Tibial nerve (tissue), 4 donors: ENCODE measurements at regions not wholly inside any gene's neighbourhood (a gene's known extent, or its start where the extent isn't known, plus 50 kb on each side); places are given as distances from the start of the nearest gene placed in this dataset.

Source experiments
- DNase-seq, 2 donors: peaks; one replicate each; pipeline ENCODE4 v3.0.0-alpha.2; 2019; ENCODE audit warnings: low spot score in 2 of 2
- H3K27ac ChIP-seq, 4 donors: fragments of 200-600 bp; sonication (generic) in 3 of 4; one replicate each; pipeline ENCODE4 v1.5.1; 2017 to 2019; ENCODE audit warnings: mild to moderate bottlenecking in 1 of 4
- H3K27me3 ChIP-seq, 2 donors: fragments of 200-600 bp; sonication (generic) in 1 of 2; one replicate each; pipeline versions ENCODE4 v1.5.1 to v1.6.0; 2017 to 2019
- H3K36me3 ChIP-seq, 3 donors: fragments of 200-600 bp; sonication (generic); one replicate each; pipeline ENCODE4 v1.5.1; 2018 to 2019
- H3K4me1 ChIP-seq, 4 donors: fragments of 200-600 bp; sonication (generic) in 3 of 4; one replicate each; pipeline ENCODE4 v1.5.1; 2017 to 2019
- H3K4me3 ChIP-seq, 4 donors: fragments of 200-600 bp; sonication (generic) in 3 of 4; one replicate each; pipeline ENCODE4 v1.5.1; 2017 to 2019; ENCODE audit warnings: mild to moderate bottlenecking in 1 of 4, moderate library complexity in 1 of 4
- H3K9me3 ChIP-seq, 4 donors: fragments of 200-600 bp; sonication (generic) in 3 of 4; one replicate each; pipeline ENCODE4 v1.5.1; 2017 to 2019
- CTCF ChIP-seq, 5 experiments: fragments of 200-600 bp in 3 of 5; fragments of 450-650 bp in 2 of 5; sonication (generic) in 3 of 5; IDR thresholded peaks; one replicate each; pipeline ENCODE4 v1.5.1; 2016 to 2019; ENCODE audit warnings: antibody characterized with exemption in 5 of 5, mild to moderate bottlenecking in 3 of 5, moderate library complexity in 2 of 5
- EP300 ChIP-seq, 2 donors: sonication (generic); formaldehyde crosslinking; IDR thresholded peaks; one replicate each; pipeline ENCODE4 v1.6.1; 2017; ENCODE audit warnings: antibody characterized with exemption in 2 of 2, mild to moderate bottlenecking in 1 of 2
- POLR2A ChIP-seq, 2 donors: fragments of 450-650 bp; IDR thresholded peaks; one replicate each; pipeline ENCODE4 v1.6.1; 2017; ENCODE audit warnings: antibody characterized with exemption in 2 of 2, mild to moderate bottlenecking in 2 of 2, moderate library complexity in 2 of 2
- WGBS, 2 donors: methylation state at CpG; one replicate each; pipeline ENCODE4 v1.1.5; 2018; 5-methylcytosine and 5-hydroxymethylcytosine counted together

- WGBS, 2 donors, result 90 to 96% methylated on average over 6 of the region's 6 CpGs
Observed at GRCh38 chr5:30524428-30524827, 669.1 kb upstream of the CDH6 start.

GRCh38 chr5:30523061-30523460 lies 670.4 kb upstream of the CDH6 start:
- no peak overlapping the region for H3K4me3 ChIP-seq
- no peak for DNase-seq
- no peaks in the 10 kb centered on the region for H3K9me3 ChIP-seq
- no peaks in the 10 kb centered on the region for H3K4me1 ChIP-seq
- H3K36me3 ChIP-seq, result no peaks in the 10 kb centered on the region
- TF ChIP-seq POLR2A (IDR thresholded peaks at IDR 0.05) (no peak), EP300 (IDR thresholded peaks at IDR 0.05) (no peak), CTCF (IDR thresholded peaks at IDR 0.05) (no peak)
- no peaks in the 10 kb centered on the region for H3K27me3 ChIP-seq
- no peak overlapping the region for H3K27ac ChIP-seq
- 60 to 64% methylated on average over 1 of the region's 1 CpG for WGBS, 2 donors

More at GRCh38 chr5:30524428-30524827, 669.1 kb upstream of the CDH6 start:
- DNase-seq, result no peak
- no peaks in the 10 kb centered on the region for H3K27me3 ChIP-seq
- TF ChIP-seq EP300 (IDR thresholded peaks at IDR 0.05) (no peak), POLR2A (IDR thresholded peaks at IDR 0.05) (no peak), CTCF (IDR thresholded peaks at IDR 0.05) (no peak)
- no peaks in the 10 kb centered on the region for H3K9me3 ChIP-seq
- H3K27ac ChIP-seq, result no peak overlapping the region
- H3K4me1 ChIP-seq, result no peaks in the 10 kb centered on the region
- no peak overlapping the region for H3K4me3 ChIP-seq
- no peaks in the 10 kb centered on the region for H3K36me3 ChIP-seq

GRCh38 chr5:30505014-30505886 lies 688.2 kb upstream of the CDH6 start:
- no peaks in the 10 kb centered on the region for H3K4me1 ChIP-seq
- no peak for DNase-seq
- peak overlapping the region in 2 of 4 donors; percentile 7 to 63 for H3K27ac ChIP-seq
- 38 to 41% methylated on average over 4 of the region's 4 CpGs for WGBS, 2 donors
- no peaks in the 10 kb centered on the region for H3K27me3 ChIP-seq
- no peak for TF ChIP-seq EP300 (IDR thresholded peaks at IDR 0.05)
- no peak for TF ChIP-seq CTCF (IDR thresholded peaks at IDR 0.05)
- TF ChIP-seq POLR2A (IDR thresholded peaks at IDR 0.05), result no peak
- no peak overlapping the region for H3K4me3 ChIP-seq
- no peaks in the 10 kb centered on the region for H3K9me3 ChIP-seq
- H3K36me3 ChIP-seq, result no peaks in the 10 kb centered on the region

GRCh38 chr5:30502277-30502676 lies 691.2 kb upstream of the CDH6 start:
- Histone ChIP-seq H3K4me1 (no peaks in the 10 kb centered on the region), H3K36me3 (no peaks in the 10 kb centered on the region), H3K4me3 (no peak overlapping the region), H3K27me3 (no peaks in the 10 kb centered on the region), H3K27ac (no peak overlapping the region), H3K9me3 (no peaks in the 10 kb centered on the region)
- TF ChIP-seq EP300 (IDR thresholded peaks at IDR 0.05) (no peak), POLR2A (IDR thresholded peaks at IDR 0.05) (no peak), CTCF (IDR thresholded peaks at IDR 0.05) (no peak)
- DNase-seq, result no peak

- DNase-seq, result no peak
- Histone ChIP-seq H3K9me3 (no peaks in the 10 kb centered on the region), H3K27me3 (no peaks in the 10 kb centered on the region), H3K4me3 (no peak overlapping the region), H3K36me3 (no peaks in the 10 kb centered on the region), H3K4me1 (no peaks in the 10 kb centered on the region), H3K27ac (no peak overlapping the region)
- no peak for TF ChIP-seq CTCF (IDR thresholded peaks at IDR 0.05)
- no peak for TF ChIP-seq POLR2A (IDR thresholded peaks at IDR 0.05)
- TF ChIP-seq EP300 (IDR thresholded peaks at IDR 0.05), result no peak
- 49 to 52% methylated on average over 3 of the region's 3 CpGs for WGBS, 2 donors
Observed at GRCh38 chr5:30501065-30501464, 692.4 kb upstream of the CDH6 start.
